HCT116 (cell line): ENCODE measurements at regions not wholly inside any gene's neighbourhood (a gene's known extent, or its start where the extent isn't known, plus 50 kb on each side); places are given as distances from the start of the nearest gene placed in this dataset.

Experiments
- ATAC-seq: fragments of 200-7000 bp; cut with Tn5 transposase; 2 replicates; pipeline ENCODE4 v1.9.1; 2020; ENCODE audit warnings: mild to moderate bottlenecking, moderate library complexity
- BruUV-seq: library from RNA; stranded (reverse); fragments of 400-500 nt; replicated peaks from 2 replicates; lab custom pipeline; 2021; lab: Mats Ljungman, UMichigan
- CTCF ChIA-PET: fragments of 300-600 bp; sonication (Branson Sonifier 250); formaldehyde crosslinking; loops from one replicate; lab custom pipeline; 2021; ENCODE audit warnings: antibody characterized with exemption; lab: Charles Lee
- POLR2A ChIA-PET: fragments of 300-600, 350-600 bp; sonication (Branson Sonifier 250); formaldehyde crosslinking; loops from one replicate; lab custom pipeline; 2021; ENCODE audit warnings: antibody characterized with exemption; lab: Charles Lee
- RAD21 ChIA-PET, 2 experiments: fragments of 300-600 bp; sonication (Branson Sonifier 250); formaldehyde crosslinking; loops; one replicate each; lab custom pipeline; 2023; ENCODE audit warnings: low total read pairs in 2 of 2; ENCODE audit not compliant: uncharacterized antibody in 2 of 2, unreplicated experiment in 2 of 2, low non-redundant PET in 1 of 2; lab: Charles Lee
- DNase-seq: peaks from one replicate; pipeline ENCODE4 v3.0.0-alpha.2; 2010; ENCODE audit warnings: low read depth, low spot score
- H2AFZ ChIP-seq: fragments of 200-600 bp; shearing (Covaris generic), sonication (generic); 2 replicates; pipeline ENCODE4 v1.6.1; 2017; ENCODE audit warnings: low read depth, mixed run types, mixed read lengths, antibody characterized with exemption, low read length; ENCODE audit not compliant: poor library complexity, severe bottlenecking
- H3K27ac ChIP-seq: 2 replicates; pipeline ENCODE4 v1.5.1; 2012; ENCODE audit warnings: low read depth, low read length
- H3K27me3 ChIP-seq: fragments of 200-600 bp; sonication (generic); 2 replicates; pipeline ENCODE4 v1.6.1; 2016; ENCODE audit warnings: mixed run types, low read length, mixed read lengths; ENCODE audit not compliant: insufficient read depth
- H3K36me3 ChIP-seq, 2 experiments: fragments of 200-500 bp in 1 of 2; fragments of 200-600 bp in 1 of 2; sonication (Bioruptor generic) in 1 of 2; sonication (generic) in 1 of 2; 2 replicates each; pipeline versions ENCODE4 v1.5.1 to v1.6.1; 2014 to 2016; ENCODE audit warnings: low read length in 2 of 2, inconsistent platforms in 1 of 2, mixed read lengths in 1 of 2, mixed run types in 1 of 2; ENCODE audit not compliant: insufficient read depth in 2 of 2, control insufficient read depth in 1 of 2
- H3K4me1 ChIP-seq, 2 experiments: fragments of 200-600 bp in 1 of 2; sonication (generic) in 1 of 2; 2 replicates each; pipeline versions ENCODE4 v1.5.1 to v1.6.1; 2012 to 2017; ENCODE audit warnings: low read length in 2 of 2, inconsistent platforms in 1 of 2, mild to moderate bottlenecking in 1 of 2, mixed read lengths in 1 of 2, mixed run types in 1 of 2, moderate library complexity in 1 of 2; ENCODE audit not compliant: insufficient read depth in 2 of 2, control insufficient read depth in 1 of 2
- H3K4me2 ChIP-seq: fragments of 200-600 bp; sonication (generic); 2 replicates; pipeline ENCODE4 v1.6.1; 2017; ENCODE audit warnings: mixed run types, low read length, mixed read lengths
- H3K4me3 ChIP-seq, 2 experiments: fragments of 200-600 bp in 1 of 2; sonication (generic) in 1 of 2; replicated peaks in 1 of 2; 2 replicates each; pipeline ENCODE4 v1.5.1; 2011 to 2016; ENCODE audit warnings: low read length in 2 of 2, control low read depth in 1 of 2, low read depth in 1 of 2, mild to moderate bottlenecking in 1 of 2, mixed read lengths in 1 of 2, mixed run types in 1 of 2
- H3K79me2 ChIP-seq: fragments of 200-600 bp; sonication (generic); 2 replicates; pipeline ENCODE4 v1.6.1; 2017; ENCODE audit warnings: mild to moderate bottlenecking, mixed run types, low read length, moderate library complexity, mixed read lengths; ENCODE audit not compliant: insufficient read depth
- H3K9ac ChIP-seq: fragments of 200-600 bp; sonication (generic); 2 replicates; pipeline ENCODE4 v1.6.1; 2016; ENCODE audit warnings: low read length, mixed read lengths
- H3K9me2 ChIP-seq: fragments of 200-600 bp; sonication (generic), shearing (Covaris generic); 2 replicates; pipeline ENCODE4 v1.6.1; 2017; ENCODE audit warnings: mixed run types, mild to moderate bottlenecking, moderate library complexity; ENCODE audit not compliant: insufficient read depth
- H3K9me3 ChIP-seq, 2 experiments: fragments of 200-500 bp in 1 of 2; fragments of 200-600 bp in 1 of 2; sonication (Bioruptor generic) in 1 of 2; sonication (generic) in 1 of 2; 2 replicates each; pipeline ENCODE4 v1.6.1; 2014 to 2017; ENCODE audit warnings: low read length in 2 of 2, mixed read lengths in 2 of 2, inconsistent platforms in 1 of 2, low read depth in 1 of 2, mild to moderate bottlenecking in 1 of 2, mixed run types in 1 of 2, moderate library complexity in 1 of 2; ENCODE audit not compliant: control insufficient read depth in 1 of 2, insufficient read depth in 1 of 2
- H4K20me1 ChIP-seq: fragments of 200-600 bp; sonication (generic), shearing (Covaris generic); 2 replicates; pipeline ENCODE4 v1.6.1; 2017; ENCODE audit warnings: mixed run types, mild to moderate bottlenecking, moderate library complexity; ENCODE audit not compliant: insufficient read depth
- ELF1 ChIP-seq: IDR thresholded peaks from 2 replicates; pipeline ENCODE4 v1.6.1; 2012; ENCODE audit warnings: low read depth, borderline replicate concordance
- REST ChIP-seq: IDR thresholded peaks from 2 replicates; pipeline ENCODE4 v1.6.1; 2012; ENCODE audit warnings: low read depth
- SIN3A ChIP-seq: IDR thresholded peaks from 2 replicates; pipeline ENCODE4 v1.6.1; 2012; ENCODE audit warnings: low read depth
- SP1 ChIP-seq: IDR thresholded peaks from 2 replicates; pipeline ENCODE4 v1.6.1; 2012; ENCODE audit warnings: low read depth
- TCF7L2 ChIP-seq: IDR thresholded peaks from 2 replicates; pipeline ENCODE4 v1.7.0; 2011; ENCODE audit warnings: borderline replicate concordance, inconsistent platforms; ENCODE audit not compliant: insufficient read depth, insufficient read length; ENCODE audit errors: extremely low read depth
- YY1 ChIP-seq: IDR thresholded peaks from 2 replicates; pipeline ENCODE4 v1.6.1; 2011; ENCODE audit warnings: low read length, low read depth, moderate library complexity, mild to moderate bottlenecking; ENCODE audit not compliant: insufficient replicate concordance; ENCODE audit errors: extremely low read depth
- ZNF274 ChIP-seq: fragments of 200-500 bp; sonication (Bioruptor generic); IDR thresholded peaks from 2 replicates; pipeline ENCODE4 v1.6.1; 2014; ENCODE audit warnings: mild to moderate bottlenecking, low read depth, low read length, inconsistent platforms
- intact Hi-C: fragments of 100-400 bp; cut with micrococcal nuclease; formaldehyde crosslinking; loops from 2 replicates; pipeline ENCODE4 v1.10.0; 2022
- TF ChIP-seq, protein P1 (sequence below): IDR thresholded peaks from 2 replicates; pipeline ENCODE4 v1.6.1; 2012

- Histone ChIP-seq H3K36me3 (no peaks in the 10 kb centered on the region), H3K4me2 (no peak overlapping the region), H3K9me2 (no peaks in the 10 kb centered on the region), H3K4me3 (no peak overlapping the region), H4K20me1 (no peaks in the 10 kb centered on the region), H2AFZ (no peak overlapping the region), H3K27ac (no peak overlapping the region), H3K9me3 (no peaks in the 10 kb centered on the region), H3K4me1 (no peaks in the 10 kb centered on the region), H3K9ac (no peak overlapping the region), H3K79me2 (no peaks in the 10 kb centered on the region), H3K27me3 (no peaks in the 10 kb centered on the region)
- intact Hi-C loops, result no loop called here
- TF ChIP-seq YY1 (no peak), SP1 (no peak), ELF1 (no peak), SIN3A (no peak), ZNF274 (no peak), TCF7L2 (no peak)
- CTCF ChIA-PET, result no interaction called here
- BruUV-seq, result no TSS peak
- ATAC-seq (no peak), DNase-seq (no peak)
- POLR2A ChIA-PET, result no interaction called here
- RAD21 ChIA-PET, result no interaction called here
These were observed 227.4 kb downstream of the HLX start for GRCh38 chr1:221106616-221107015.

GRCh38 chr1:221109930-221110329 lies 230.7 kb downstream of the HLX start:
- H3K9me3 ChIP-seq, result no peaks in the 10 kb centered on the region
- CTCF ChIA-PET, result no interaction called here
- POLR2A ChIA-PET, result no interaction called here
- DNase-seq, result no peak
- H3K27ac ChIP-seq, result no peak overlapping the region
- intact Hi-C loops, result no loop called here
- H3K27me3 ChIP-seq, result no peaks in the 10 kb centered on the region
- H3K9me2 ChIP-seq, result no peaks in the 10 kb centered on the region
- no peak for ATAC-seq
- BruUV-seq, result no TSS peak
- RAD21 ChIA-PET, result no interaction called here
- no peak overlapping the region for H3K4me3 ChIP-seq
- H3K79me2 ChIP-seq, result no peaks in the 10 kb centered on the region
- no peak overlapping the region for H3K4me2 ChIP-seq
- H4K20me1 ChIP-seq, result no peaks in the 10 kb centered on the region
- H3K4me1 ChIP-seq, result no peaks in the 10 kb centered on the region
- no peak overlapping the region for H2AFZ ChIP-seq
- no peak overlapping the region for H3K9ac ChIP-seq
- H3K36me3 ChIP-seq, result no peaks in the 10 kb centered on the region
- no peak for TF ChIP-seq REST
- TF ChIP-seq, protein P1, sequence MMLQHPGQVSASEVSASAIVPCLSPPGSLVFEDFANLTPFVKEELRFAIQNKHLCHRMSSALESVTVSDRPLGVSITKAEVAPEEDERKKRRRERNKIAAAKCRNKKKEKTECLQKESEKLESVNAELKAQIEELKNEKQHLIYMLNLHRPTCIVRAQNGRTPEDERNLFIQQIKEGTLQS, result no peak
- TF ChIP-seq SIN3A, result no peak
